A673 (cell line): ENCODE measurements at regions not wholly inside any gene's neighbourhood (a gene's known extent, or its start where the extent isn't known, plus 50 kb on each side); places are given as distances from the start of the nearest gene placed in this dataset.
A peak's percentile ranks its signal among the peaks of the same experiment; 100 is the strongest.

Source experiments
- BruUV-seq: library from RNA; stranded (reverse); fragments of 400-500 nt; replicated peaks from 2 replicates; lab custom pipeline; 2021; lab: Mats Ljungman, UMichigan
- CTCF ChIA-PET: fragments of 300-600 bp; sonication (Branson Sonifier 250); formaldehyde crosslinking; loops from one replicate; lab custom pipeline; 2022; ENCODE audit warnings: antibody characterized with exemption; lab: Charles Lee
- POLR2A ChIA-PET: fragments of 300-600 bp; sonication (Branson Sonifier 250); formaldehyde crosslinking; loops from one replicate; lab custom pipeline; 2022; ENCODE audit warnings: antibody characterized with exemption; ENCODE audit not compliant: low non-redundant PET; lab: Charles Lee
- DNase-seq: peaks from one replicate; pipeline ENCODE4 v3.0.0-alpha.2; 2015; ENCODE audit warnings: low spot score
- H3K27ac ChIP-seq: fragments of 200-600 bp; sonication (generic); 2 replicates; pipeline ENCODE4 v1.5.1; 2016; ENCODE audit warnings: mixed run types, low read depth, mild to moderate bottlenecking, mixed read lengths, antibody characterized with exemption, low read length; ENCODE audit not compliant: poor library complexity, severe bottlenecking
- H3K27me3 ChIP-seq: fragments of 200-600 bp; sonication (generic); replicated peaks from 2 replicates; pipeline ENCODE4 v1.6.1; 2017; ENCODE audit warnings: mixed run types, low read depth, mild to moderate bottlenecking, mixed read lengths, antibody characterized with exemption, low read length; ENCODE audit not compliant: insufficient read depth, poor library complexity
- H3K36me3 ChIP-seq: fragments of 200-600 bp; sonication (generic); 2 replicates; pipeline ENCODE4 v1.6.1; 2016; ENCODE audit warnings: mixed run types, mild to moderate bottlenecking, mixed read lengths, antibody characterized with exemption, low read length; ENCODE audit not compliant: insufficient read depth, poor library complexity, severe bottlenecking
- H3K4me1 ChIP-seq: fragments of 200-600 bp; sonication (generic); 2 replicates; pipeline ENCODE4 v1.6.1; 2017; ENCODE audit warnings: mixed run types, mild to moderate bottlenecking, mixed read lengths, antibody characterized with exemption, low read length; ENCODE audit not compliant: insufficient read depth, poor library complexity, severe bottlenecking
- H3K4me3 ChIP-seq: fragments of 200-600 bp; sonication (generic); 2 replicates; pipeline ENCODE4 v1.5.1; 2016; ENCODE audit warnings: low read depth, mixed run types, mild to moderate bottlenecking, mixed read lengths, low read length; ENCODE audit not compliant: poor library complexity, severe bottlenecking
- H3K9me3 ChIP-seq: fragments of 200-600 bp; sonication (generic); 2 replicates; pipeline ENCODE4 v1.6.1; 2016; ENCODE audit warnings: mixed run types, low read depth, mild to moderate bottlenecking, mixed read lengths, antibody characterized with exemption, low read length; ENCODE audit not compliant: poor library complexity, severe bottlenecking
- CTCF ChIP-seq: fragments of 300-800, 200-600 bp; sonication (generic); conservative IDR thresholded peaks from 2 replicates; pipeline ENCODE4 v1.5.1; 2017; ENCODE audit warnings: low read depth, mild to moderate bottlenecking, antibody characterized with exemption, low read length, moderate library complexity, mixed read lengths
- EZH2 ChIP-seq: fragments of 200-600 bp; sonication (generic); IDR thresholded peaks from 2 replicates; pipeline ENCODE4 v1.6.1; 2017; ENCODE audit warnings: borderline replicate concordance, low read depth, mild to moderate bottlenecking, mixed read lengths, antibody characterized with exemption, low read length; ENCODE audit not compliant: poor library complexity, severe bottlenecking
- intact Hi-C: fragments of 100-400 bp; cut with micrococcal nuclease; formaldehyde crosslinking; loops from one replicate; pipeline ENCODE4 v1.10.0; 2022; ENCODE audit not compliant: unreplicated experiment

- Histone ChIP-seq H3K4me1 (no peaks in the 10 kb centered on the region), H3K9me3 (no peaks in the 10 kb centered on the region), H3K27ac (no peak overlapping the region), H3K27me3 (no peaks in the 10 kb centered on the region), H3K4me3 (no peak overlapping the region), H3K36me3 (peaks cover 6% of the 10 kb centered on the region)
- intact Hi-C loops: no loop called here
- DNase-seq: no peak
- TF ChIP-seq EZH2 (no peak), CTCF (no peak)
- ChIA-PET CTCF (no interaction called here), POLR2A (interaction anchor here (0.6 kb wide), 1 partner anchor 61 kb away, joined by 3 read pairs; no protein-coding TSS in a partner anchor)
- BruUV-seq: no TSS peak
Measured at GRCh38 chr9:115665519-115665918, 488.1 kb upstream of the PAPPA start.

GRCh38 chr9:115668521-115668920 lies 485.1 kb upstream of the PAPPA start:
- intact Hi-C loops: no loop called here
- DNase-seq: no peak
- POLR2A ChIA-PET: no interaction called here
- Histone ChIP-seq H3K9me3 (no peaks in the 10 kb centered on the region), H3K27me3 (no peaks in the 10 kb centered on the region), H3K36me3 (peaks cover 6% of the 10 kb centered on the region), H3K4me1 (peaks cover 24% of the 10 kb centered on the region), H3K27ac (no peak overlapping the region), H3K4me3 (no peak overlapping the region)
- no TSS peak for BruUV-seq
- TF ChIP-seq EZH2: no peak
- no peak for TF ChIP-seq CTCF
- CTCF ChIA-PET: no interaction called here

- Histone ChIP-seq H3K27me3 (no peaks in the 10 kb centered on the region), H3K9me3 (peaks cover 5% of the 10 kb centered on the region), H3K4me3 (no peak overlapping the region), H3K4me1 (peaks cover 27% of the 10 kb centered on the region), H3K27ac (peak overlapping the region; percentile 91), H3K36me3 (no peaks in the 10 kb centered on the region)
- TF ChIP-seq EZH2: no peak
- no peak for DNase-seq
- POLR2A ChIA-PET: interaction anchor here (0.5 to 0.8 kb wide), 3 partner anchors 54 to 190 kb away, joined by 3 to 6 read pairs (median 3); no protein-coding TSS in a partner anchor
- intact Hi-C loops: no loop called here
- BruUV-seq: no TSS peak
- CTCF ChIA-PET: no interaction called here
Measured at GRCh38 chr9:115671236-115671962, 482.2 kb upstream of the PAPPA start.

- CTCF ChIA-PET: no interaction called here
- TF ChIP-seq EZH2 (no peak), CTCF (no peak)
- Histone ChIP-seq H3K9me3 (peaks cover 10% of the 10 kb centered on the region), H3K4me1 (peaks cover 27% of the 10 kb centered on the region), H3K27me3 (no peaks in the 10 kb centered on the region), H3K36me3 (no peaks in the 10 kb centered on the region), H3K27ac (peak overlapping the region; percentile 91), H3K4me3 (no peak overlapping the region)
- POLR2A ChIA-PET: interaction anchor here (0.6 kb wide), 1 partner anchor 54 kb away, joined by 3 read pairs; no protein-coding TSS in a partner anchor
- BruUV-seq: no TSS peak
- intact Hi-C loops: no loop called here
- DNase-seq: no peak
Measured at GRCh38 chr9:115671963-115672305, 481.7 kb upstream of the PAPPA start.
